Adrenal gland (tissue), 9 donors: ENCODE measurements at regions not wholly inside any gene's neighbourhood (a gene's known extent, or its start where the extent isn't known, plus 50 kb on each side); places are given as distances from the start of the nearest gene placed in this dataset.

Source experiments
- DNase-seq, 7 donors: peaks; one replicate each; pipeline ENCODE4 v3.0.0-alpha.2; 2019 to 2020
- H3K27ac ChIP-seq, 5 donors: fragments of 200-600 bp; sonication (generic) in 4 of 5; 1 replicate in 3 of 5; 2 replicates in 2 of 5; pipeline versions ENCODE4 v1.5.1 to v1.8.0; 2016 to 2020; ENCODE audit warnings: mild to moderate bottlenecking in 1 of 5
- H3K27me3 ChIP-seq: fragments of 200-600 bp; 2 replicates; pipeline ENCODE4 v1.8.0; 2021
- H3K36me3 ChIP-seq, 2 donors: fragments of 200-600 bp; replicated peaks in 1 of 2; 1 replicate in 1 of 2; 2 replicates in 1 of 2; pipeline versions ENCODE4 v1.5.1 to v1.8.0; 2018 to 2022
- H3K4me1 ChIP-seq, 2 donors: fragments of 200-600 bp; replicated peaks in 1 of 2; 1 replicate in 1 of 2; 2 replicates in 1 of 2; pipeline versions ENCODE4 v1.5.1 to v1.8.0; 2018 to 2021
- H3K4me3 ChIP-seq, 4 donors: fragments of 200-600 bp; sonication (generic) in 3 of 4; one replicate each; pipeline ENCODE4 v1.5.1; 2016 to 2018
- H3K9me3 ChIP-seq, 3 donors: fragments of 200-600 bp; sonication (generic) in 1 of 3; replicated peaks in 1 of 3; 1 replicate in 2 of 3; 2 replicates in 1 of 3; pipeline versions ENCODE4 v1.5.1 to v1.8.0; 2016 to 2021
- CTCF ChIP-seq, 6 experiments: fragments of 450-650 bp in 4 of 6; fragments of 200-600 bp in 2 of 6; sonication (generic) in 1 of 6; IDR thresholded peaks; 1 replicate in 5 of 6; 2 replicates in 1 of 6; pipeline versions ENCODE4 v1.5.1 to v1.8.0; 2016 to 2021; ENCODE audit warnings: antibody characterized with exemption in 6 of 6, mild to moderate bottlenecking in 2 of 6, moderate library complexity in 1 of 6
- POLR2A ChIP-seq, 2 donors: fragments of 450-650 bp; IDR thresholded peaks; one replicate each; pipeline ENCODE4 v1.6.1; 2017; ENCODE audit warnings: antibody characterized with exemption in 2 of 2, mild to moderate bottlenecking in 2 of 2, moderate library complexity in 1 of 2
- WGBS, 4 donors: extraction: QIAGEN DNeasy Blood & Tissue Kit in 2 of 4; methylation state at CpG; one replicate each; pipeline versions ENCODE4 v1.1.5 to v1.1.7; 2013 to 2017; 5-methylcytosine and 5-hydroxymethylcytosine counted together
- intact Hi-C, 2 donors: fragments of 100-400 bp; cut with DNase I; formaldehyde crosslinking; loops; one replicate each; pipeline versions ENCODE4 v1.14.1 to v1.15.0; 2022 to 2023
- donor health status: healthy with polysubstance abuse.
- donor health status: Bipolar disorder and iron deficiency.
- donor health status: DM: yes; HTN: yes; CAD: no.
- donor health status: DM: no; HTN: no; CAD: no.
- donor health status: DM: no; HTN: no; CAD: no.

- no peak overlapping the region for H3K27ac ChIP-seq
- peak in 4 of 7 donors; percentile 6 to 27 (median 6) for DNase-seq
Measured at GRCh38 chr10:71077796-71078453, 134.4 kb upstream of the UNC5B start.

DNA sequence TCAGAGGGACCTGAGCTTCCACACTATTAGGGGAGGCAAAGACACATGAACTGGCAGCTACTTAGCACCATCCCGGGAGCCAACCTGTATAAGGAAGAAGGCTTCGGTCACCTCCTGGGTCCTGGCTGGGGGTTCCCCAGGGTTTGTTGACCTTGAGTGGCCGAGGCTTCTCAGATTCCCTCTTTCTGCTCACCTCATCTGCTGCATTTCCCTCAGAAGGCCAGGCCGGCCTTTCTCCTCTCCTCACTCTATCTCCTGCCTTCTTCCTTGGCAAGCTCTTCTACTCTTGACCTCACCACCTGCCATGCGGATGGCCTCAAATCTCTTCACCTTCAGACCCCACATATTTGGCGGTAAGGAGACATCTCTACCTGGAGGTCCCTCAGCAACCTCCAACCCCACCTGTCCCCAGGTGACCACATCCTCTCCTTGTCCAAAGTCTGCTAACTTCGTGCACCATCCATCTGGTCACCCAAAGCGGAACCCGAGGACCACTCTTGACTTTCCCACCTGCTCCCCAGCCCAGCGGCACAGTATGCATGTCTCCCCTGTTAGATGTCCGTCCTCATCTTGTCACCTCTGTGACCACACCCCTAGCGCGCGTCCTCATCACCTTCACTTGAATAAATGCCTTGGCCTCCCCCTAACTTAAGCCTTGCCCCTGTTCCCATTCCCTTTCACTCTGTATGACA lies 133.8 kb upstream of the UNC5B start:
- H3K36me3 ChIP-seq, result no peaks in the 10 kb centered on the region
- intact Hi-C loops, result no loop called here
- H3K27ac ChIP-seq, result no peak overlapping the region
- no peak overlapping the region for H3K4me3 ChIP-seq
- no peaks in the 10 kb centered on the region for H3K9me3 ChIP-seq
- TF ChIP-seq CTCF (IDR thresholded peaks at IDR 0.05) (no peak), POLR2A (IDR thresholded peaks at IDR 0.05) (no peak)
- DNase-seq, result peak in 3 of 7 donors; percentile 7 to 27 (median 11)
- WGBS, 4 donors, result 88 to 94% (median 92%) methylated on average over 14 of the region's 14 CpGs
- H3K27me3 ChIP-seq, result no peaks in the 10 kb centered on the region
- H3K4me1 ChIP-seq, result no peaks in the 10 kb centered on the region

More at GRCh38 chr10:71077796-71078453, 134.4 kb upstream of the UNC5B start:
- no peaks in the 10 kb centered on the region for H3K4me1 ChIP-seq
- H3K27me3 ChIP-seq, result no peaks in the 10 kb centered on the region
- H3K4me3 ChIP-seq, result no peak overlapping the region
- TF ChIP-seq POLR2A (IDR thresholded peaks at IDR 0.05) (no peak), CTCF (IDR thresholded peaks at IDR 0.05) (no peak)
- WGBS, 4 donors, result 82 to 100% (median 89%) methylated on average over 4 of the region's 4 CpGs
- no peaks in the 10 kb centered on the region for H3K9me3 ChIP-seq
- intact Hi-C loops, result no loop called here
- no peaks in the 10 kb centered on the region for H3K36me3 ChIP-seq

GRCh38 chr10:71079761-71080380 lies 132.5 kb upstream of the UNC5B start:
- Histone ChIP-seq H3K27ac (no peak overlapping the region), H3K27me3 (no peaks in the 10 kb centered on the region), H3K9me3 (no peaks in the 10 kb centered on the region), H3K36me3 (no peaks in the 10 kb centered on the region), H3K4me1 (no peaks in the 10 kb centered on the region), H3K4me3 (no peak overlapping the region)
- 69 to 92% (median 88%) methylated on average over 2 to 12 of the region's 12 CpGs for WGBS, 4 donors
- intact Hi-C loops, result no loop called here
- peak in 4 of 7 donors; percentile 2 to 9 (median 5) for DNase-seq
- TF ChIP-seq CTCF (IDR thresholded peaks at IDR 0.05) (no peak), POLR2A (IDR thresholded peaks at IDR 0.05) (no peak)

GRCh38 chr10:71080381-71081228 lies 131.8 kb upstream of the UNC5B start:
- no peaks in the 10 kb centered on the region for H3K36me3 ChIP-seq
- no peaks in the 10 kb centered on the region for H3K27me3 ChIP-seq
- no peak overlapping the region for H3K4me3 ChIP-seq
- TF ChIP-seq POLR2A (IDR thresholded peaks at IDR 0.05) (no peak), CTCF (IDR thresholded peaks at IDR 0.05) (no peak)
- intact Hi-C loops, result no loop called here
- DNase-seq, result peak in 4 of 7 donors; percentile 4 to 27 (median 8)
- no peaks in the 10 kb centered on the region for H3K4me1 ChIP-seq
- H3K9me3 ChIP-seq, result no peaks in the 10 kb centered on the region
- H3K27ac ChIP-seq, result no peak overlapping the region
- 61 to 91% (median 90%) methylated on average over 5 to 7 of the region's 7 CpGs for WGBS, 4 donors
